GM21576 (cell line): ENCODE measurements at regions not wholly inside any gene's neighbourhood (a gene's known extent, or its start where the extent isn't known, plus 50 kb on each side); places are given as distances from the start of the nearest gene placed in this dataset.
"Not testable (repeated sequence)": the region's sequence is repeated elsewhere in the genome, so short reads cannot be mapped to it uniquely, and the experiment has no call there.

Experiments used
- ATAC-seq: cut with Tn5 transposase; IDR thresholded peaks from one replicate; pipeline ENCODE4 v1.9.1; 2021; ENCODE audit warnings: mild to moderate bottlenecking, moderate library complexity; ENCODE audit not compliant: unreplicated experiment

- no peak for ATAC-seq
Measured at GRCh38 chr7:113267885-113268284, 149.5 kb upstream of the SMIM30 start.

- no peak for ATAC-seq
Measured at GRCh38 chr7:113267271-113267670, 148.9 kb upstream of the SMIM30 start.

GRCh38 chr7:113263749-113264148 is 145.4 kb upstream of the SMIM30 start:
- no peak for ATAC-seq

GRCh38 chr7:113263215-113263742 is 144.9 kb upstream of the SMIM30 start:
- not testable (repeated sequence) for ATAC-seq

- no peak for ATAC-seq
Measured at GRCh38 chr7:113256883-113257531, 138.7 kb upstream of the SMIM30 start.

- no peak for ATAC-seq
Measured at GRCh38 chr7:113247198-113247597, 128.8 kb upstream of the SMIM30 start.

GRCh38 chr7:113246738-113247137 is 128.4 kb upstream of the SMIM30 start:
- no peak for ATAC-seq

- no peak for ATAC-seq
Measured at GRCh38 chr7:113232885-113233284, 114.5 kb upstream of the SMIM30 start.

GRCh38 chr7:113230691-113231090 is 112.3 kb upstream of the SMIM30 start:
- no peak for ATAC-seq

GRCh38 chr7:113217314-113217713 is 99.0 kb upstream of the SMIM30 start:
- ATAC-seq: no peak

- no peak for ATAC-seq
Measured at GRCh38 chr7:113216038-113216437, 97.7 kb upstream of the SMIM30 start.

GRCh38 chr7:113209449-113210203 is 91.3 kb upstream of the SMIM30 start:
- no peak for ATAC-seq

- ATAC-seq: no peak
Measured at GRCh38 chr7:113207931-113208330, 89.6 kb upstream of the SMIM30 start.

GRCh38 chr7:113207441-113207840 is 89.1 kb upstream of the SMIM30 start:
- no peak for ATAC-seq

GRCh38 chr7:113204415-113204814 is 86.1 kb upstream of the SMIM30 start:
- no peak for ATAC-seq

- ATAC-seq: no peak
Measured at GRCh38 chr7:113202284-113202683, 83.9 kb upstream of the SMIM30 start.

GRCh38 chr7:113200281-113200680 is 81.9 kb upstream of the SMIM30 start:
- no peak for ATAC-seq

- ATAC-seq: no peak
Measured at GRCh38 chr7:113199841-113200240, 81.5 kb upstream of the SMIM30 start.

GRCh38 chr7:113199136-113199535 is 80.8 kb upstream of the SMIM30 start:
- no peak for ATAC-seq

- no peak for ATAC-seq
Measured at GRCh38 chr7:113198226-113198625, 79.9 kb upstream of the SMIM30 start.

- no peak for ATAC-seq
Measured at GRCh38 chr7:113197274-113197673, 78.9 kb upstream of the SMIM30 start.

GRCh38 chr7:113188396-113188795 is 70.0 kb upstream of the SMIM30 start:
- no peak for ATAC-seq
